ENCODE measurements at regions not wholly inside any gene's neighbourhood (a gene's known extent, or its start where the extent isn't known, plus 50 kb on each side); places are given as distances from the start of the nearest gene placed in this dataset.

DNA sequence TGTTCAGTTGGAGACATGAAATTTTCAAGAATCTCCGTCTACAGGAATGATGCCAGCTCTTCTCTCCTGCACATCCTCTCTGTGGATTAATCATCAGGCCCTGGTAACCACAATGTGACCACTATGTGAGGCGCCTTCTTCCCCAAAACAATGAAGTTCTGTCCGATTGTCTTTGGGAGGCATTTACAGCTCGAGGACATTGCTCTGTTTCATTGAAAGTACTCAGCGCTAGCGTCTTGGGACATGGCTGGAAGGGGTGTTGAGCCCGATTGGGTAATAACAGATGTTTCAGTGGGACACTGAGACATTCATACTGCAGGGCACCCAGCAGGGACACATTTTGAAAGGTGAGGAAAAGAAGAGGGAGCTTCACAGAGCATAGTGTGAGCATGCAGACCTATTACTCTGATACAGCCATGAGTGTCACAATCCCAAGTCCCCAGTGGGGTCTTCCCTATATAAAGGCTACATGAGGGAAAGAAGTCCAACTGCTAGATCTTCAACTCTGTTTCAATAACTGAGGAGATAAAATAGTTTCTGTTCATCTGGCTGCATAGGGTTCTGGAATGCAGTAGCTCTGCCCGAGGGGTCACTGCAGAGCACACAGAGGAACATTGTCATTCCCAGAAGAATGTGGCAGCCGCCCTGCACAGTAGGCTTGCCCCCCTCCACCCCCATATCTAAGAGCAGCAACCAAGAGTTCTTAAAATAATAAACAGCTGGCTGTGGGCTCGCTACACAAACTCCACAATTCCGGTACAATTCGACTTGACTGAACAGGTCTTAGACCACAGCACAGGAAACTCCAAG lies 237.3 kb downstream of the OSR1 start:
- TF ChIP-seq, protein P1, sequence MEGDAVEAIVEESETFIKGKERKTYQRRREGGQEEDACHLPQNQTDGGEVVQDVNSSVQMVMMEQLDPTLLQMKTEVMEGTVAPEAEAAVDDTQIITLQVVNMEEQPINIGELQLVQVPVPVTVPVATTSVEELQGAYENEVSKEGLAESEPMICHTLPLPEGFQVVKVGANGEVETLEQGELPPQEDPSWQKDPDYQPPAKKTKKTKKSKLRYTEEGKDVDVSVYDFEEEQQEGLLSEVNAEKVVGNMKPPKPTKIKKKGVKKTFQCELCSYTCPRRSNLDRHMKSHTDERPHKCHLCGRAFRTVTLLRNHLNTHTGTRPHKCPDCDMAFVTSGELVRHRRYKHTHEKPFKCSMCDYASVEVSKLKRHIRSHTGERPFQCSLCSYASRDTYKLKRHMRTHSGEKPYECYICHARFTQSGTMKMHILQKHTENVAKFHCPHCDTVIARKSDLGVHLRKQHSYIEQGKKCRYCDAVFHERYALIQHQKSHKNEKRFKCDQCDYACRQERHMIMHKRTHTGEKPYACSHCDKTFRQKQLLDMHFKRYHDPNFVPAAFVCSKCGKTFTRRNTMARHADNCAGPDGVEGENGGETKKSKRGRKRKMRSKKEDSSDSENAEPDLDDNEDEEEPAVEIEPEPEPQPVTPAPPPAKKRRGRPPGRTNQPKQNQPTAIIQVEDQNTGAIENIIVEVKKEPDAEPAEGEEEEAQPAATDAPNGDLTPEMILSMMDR (IDR thresholded peaks at IDR 0.05): no peak
- no peak for TF ChIP-seq POLR2A (IDR thresholded peaks at IDR 0.05)
